Liver (tissue), 8 donors: ENCODE measurements at regions not wholly inside any gene's neighbourhood (a gene's known extent, or its start where the extent isn't known, plus 50 kb on each side); places are given as distances from the start of the nearest gene placed in this dataset.

Experiments used
- DNase-seq: peaks from one replicate; pipeline ENCODE4 v3.0.0-alpha.2; 2017; ENCODE audit warnings: low spot score
- H3K27ac ChIP-seq, 2 donors: one replicate each; pipeline ENCODE4 v1.7.0; 2013; ENCODE audit warnings: inconsistent platforms in 2 of 2, low read length in 2 of 2, control low read depth in 1 of 2, low read depth in 1 of 2, mild to moderate bottlenecking in 1 of 2
- H3K27me3 ChIP-seq, 4 donors: one replicate each; pipeline versions ENCODE4 v1.6.1 to v1.7.0; 2013; ENCODE audit warnings: low read length in 3 of 4, inconsistent platforms in 1 of 4, mild to moderate bottlenecking in 1 of 4, moderate library complexity in 1 of 4; ENCODE audit not compliant: control insufficient read depth in 4 of 4, insufficient read depth in 4 of 4
- H3K36me3 ChIP-seq, 4 donors: one replicate each; pipeline versions ENCODE4 v1.6.1 to v1.7.0; 2013; ENCODE audit warnings: low read length in 3 of 4, mild to moderate bottlenecking in 3 of 4, low read depth in 1 of 4, moderate library complexity in 1 of 4; ENCODE audit not compliant: control insufficient read depth in 4 of 4, insufficient read depth in 3 of 4
- H3K4me1 ChIP-seq, 4 donors: one replicate each; pipeline versions ENCODE4 v1.6.1 to v1.7.0; 2013; ENCODE audit warnings: low read length in 3 of 4, mild to moderate bottlenecking in 3 of 4, moderate library complexity in 1 of 4; ENCODE audit not compliant: control insufficient read depth in 4 of 4, insufficient read depth in 4 of 4
- H3K4me3 ChIP-seq, 3 donors: one replicate each; pipeline versions ENCODE4 v1.6.1 to v1.7.0; 2013; ENCODE audit warnings: low read length in 3 of 3, control low read depth in 1 of 3, low read depth in 1 of 3, mild to moderate bottlenecking in 1 of 3
- H3K9ac ChIP-seq, 2 donors: one replicate each; pipeline ENCODE4 v1.7.0; 2013; ENCODE audit warnings: low read length in 2 of 2, mild to moderate bottlenecking in 2 of 2, moderate library complexity in 2 of 2, control low read depth in 1 of 2, low read depth in 1 of 2
- H3K9me3 ChIP-seq, 4 donors: one replicate each; pipeline versions ENCODE4 v1.6.1 to v1.7.0; 2013; ENCODE audit warnings: low read length in 3 of 4; ENCODE audit not compliant: control insufficient read depth in 4 of 4
- CTCF ChIP-seq: fragments of 150-350 bp; IDR thresholded peaks from 2 replicates; pipeline ENCODE4 v1.5.1; 2017; ENCODE audit warnings: improper control_type of control experiment, low read depth, low read length; ENCODE audit not compliant: missing input control
- EGR1 ChIP-seq, 2 donors: IDR thresholded peaks; 2 replicates each; pipeline ENCODE4 v1.6.1; 2016 to 2018; ENCODE audit warnings: antibody characterized with exemption in 2 of 2, low read depth in 2 of 2
- FOXA1 ChIP-seq: IDR thresholded peaks from 2 replicates; pipeline ENCODE4 v1.6.1; 2016; ENCODE audit warnings: antibody characterized with exemption
- FOXA2 ChIP-seq: IDR thresholded peaks from 2 replicates; pipeline ENCODE4 v1.6.1; 2016; ENCODE audit warnings: antibody characterized with exemption
- GABPA ChIP-seq, 2 donors: IDR thresholded peaks in 1 of 2; conservative IDR thresholded peaks in 1 of 2; 2 replicates each; pipeline ENCODE4 v1.6.1; 2016; ENCODE audit warnings: antibody characterized with exemption in 2 of 2, mild to moderate bottlenecking in 1 of 2, moderate library complexity in 1 of 2
- HNF4A ChIP-seq, 2 donors: conservative IDR thresholded peaks; 2 replicates each; pipeline ENCODE4 v1.6.1; 2016; ENCODE audit warnings: antibody characterized with exemption in 2 of 2, mild to moderate bottlenecking in 2 of 2
- HNF4G ChIP-seq: IDR thresholded peaks from 2 replicates; pipeline ENCODE4 v1.6.1; 2016; ENCODE audit warnings: antibody characterized with exemption
- JUND ChIP-seq, 2 donors: IDR thresholded peaks; 2 replicates each; pipeline ENCODE4 v1.6.1; 2016; ENCODE audit warnings: antibody characterized with exemption in 2 of 2
- NR2F2 ChIP-seq: IDR thresholded peaks from 2 replicates; pipeline ENCODE4 v1.6.1; 2016; ENCODE audit warnings: antibody characterized with exemption
- RAD21 ChIP-seq, 2 donors: IDR thresholded peaks; 2 replicates each; pipeline ENCODE4 v1.6.1; 2016; ENCODE audit warnings: antibody characterized with exemption in 2 of 2, mild to moderate bottlenecking in 2 of 2
- REST ChIP-seq: IDR thresholded peaks from 2 replicates; pipeline ENCODE4 v1.6.1; 2016; ENCODE audit warnings: antibody characterized with exemption, mild to moderate bottlenecking
- RXRA ChIP-seq, 2 donors: IDR thresholded peaks; 2 replicates each; pipeline ENCODE4 v1.6.1; 2017 to 2018; ENCODE audit warnings: antibody characterized with exemption in 2 of 2, mild to moderate bottlenecking in 1 of 2
- SP1 ChIP-seq: IDR thresholded peaks from 2 replicates; pipeline ENCODE4 v1.6.1; 2018; ENCODE audit warnings: antibody characterized with exemption, mild to moderate bottlenecking
- TAF1 ChIP-seq: conservative IDR thresholded peaks from 2 replicates; pipeline ENCODE4 v1.6.1; 2016; ENCODE audit warnings: antibody characterized with exemption, mild to moderate bottlenecking
- YY1 ChIP-seq: IDR thresholded peaks from 2 replicates; pipeline ENCODE4 v1.6.1; 2016; ENCODE audit warnings: antibody characterized with exemption, mild to moderate bottlenecking
- WGBS: extraction: QIAGEN DNeasy Blood & Tissue Kit; methylation state at CpG from one replicate; pipeline ENCODE4 v1.1.7; 2013; 5-methylcytosine and 5-hydroxymethylcytosine counted together
- TF ChIP-seq, protein P1 (sequence below): IDR thresholded peaks from 2 replicates; pipeline ENCODE4 v1.6.1; 2016; ENCODE audit warnings: antibody characterized with exemption
- TF ChIP-seq, protein P2 (sequence below): IDR thresholded peaks from 2 replicates; pipeline ENCODE4 v1.6.1; 2016; ENCODE audit warnings: antibody characterized with exemption
- TF ChIP-seq, protein P3 (sequence below): IDR thresholded peaks from 2 replicates; pipeline ENCODE4 v1.6.1; 2016; ENCODE audit warnings: antibody characterized with exemption
- donor health status: healthy.
- donor health status: healthy.
- donor health status: healthy.
- donor health status: healthy.
- donor health status: healthy.

GRCh38 chr1:173333581-173333980, 126.5 kb upstream of the TNFSF4 start:
- no peak for DNase-seq
- WGBS, result 91% methylated on average over 1 of the region's 1 CpG
- H3K4me1 ChIP-seq, result no peaks in the 10 kb centered on the region
- H3K9ac ChIP-seq, result no peak overlapping the region
- no peaks in the 10 kb centered on the region for H3K9me3 ChIP-seq
- no peak overlapping the region for H3K4me3 ChIP-seq
- TF ChIP-seq CTCF (no peak), EGR1 (IDR thresholded peaks at IDR 0.05; ENCODE audit: low read depth in 2 of 2) (no peak), REST (no peak), TAF1 (no peak), FOXA1 (no peak), HNF4A (conservative IDR thresholded peaks at IDR 0.05) (no peak), RXRA (IDR thresholded peaks at IDR 0.05) (no peak), RAD21 (IDR thresholded peaks at IDR 0.05) (no peak), SP1 (no peak), GABPA (IDR thresholded peaks at IDR 0.05 in 1 of 2, conservative IDR thresholded peaks at IDR 0.05 in 1 of 2) (no peak), YY1 (no peak), JUND (IDR thresholded peaks at IDR 0.05) (no peak), HNF4G (no peak), NR2F2 (no peak), FOXA2 (no peak)
- TF ChIP-seq, protein P1, sequence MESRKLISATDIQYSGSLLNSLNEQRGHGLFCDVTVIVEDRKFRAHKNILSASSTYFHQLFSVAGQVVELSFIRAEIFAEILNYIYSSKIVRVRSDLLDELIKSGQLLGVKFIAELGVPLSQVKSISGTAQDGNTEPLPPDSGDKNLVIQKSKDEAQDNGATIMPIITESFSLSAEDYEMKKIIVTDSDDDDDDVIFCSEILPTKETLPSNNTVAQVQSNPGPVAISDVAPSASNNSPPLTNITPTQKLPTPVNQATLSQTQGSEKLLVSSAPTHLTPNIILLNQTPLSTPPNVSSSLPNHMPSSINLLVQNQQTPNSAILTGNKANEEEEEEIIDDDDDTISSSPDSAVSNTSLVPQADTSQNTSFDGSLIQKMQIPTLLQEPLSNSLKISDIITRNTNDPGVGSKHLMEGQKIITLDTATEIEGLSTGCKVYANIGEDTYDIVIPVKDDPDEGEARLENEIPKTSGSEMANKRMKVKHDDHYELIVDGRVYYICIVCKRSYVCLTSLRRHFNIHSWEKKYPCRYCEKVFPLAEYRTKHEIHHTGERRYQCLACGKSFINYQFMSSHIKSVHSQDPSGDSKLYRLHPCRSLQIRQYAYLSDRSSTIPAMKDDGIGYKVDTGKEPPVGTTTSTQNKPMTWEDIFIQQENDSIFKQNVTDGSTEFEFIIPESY, result no peak
- TF ChIP-seq, protein P2, sequence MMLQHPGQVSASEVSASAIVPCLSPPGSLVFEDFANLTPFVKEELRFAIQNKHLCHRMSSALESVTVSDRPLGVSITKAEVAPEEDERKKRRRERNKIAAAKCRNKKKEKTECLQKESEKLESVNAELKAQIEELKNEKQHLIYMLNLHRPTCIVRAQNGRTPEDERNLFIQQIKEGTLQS, result no peak
- TF ChIP-seq, protein P3, sequence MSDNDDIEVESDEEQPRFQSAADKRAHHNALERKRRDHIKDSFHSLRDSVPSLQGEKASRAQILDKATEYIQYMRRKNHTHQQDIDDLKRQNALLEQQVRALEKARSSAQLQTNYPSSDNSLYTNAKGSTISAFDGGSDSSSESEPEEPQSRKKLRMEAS, result no peak
- no peaks in the 10 kb centered on the region for H3K36me3 ChIP-seq
- no peak overlapping the region for H3K27ac ChIP-seq
- H3K27me3 ChIP-seq, result no peaks in the 10 kb centered on the region
